H1 (cell line): ENCODE measurements at regions not wholly inside any gene's neighbourhood (a gene's known extent, or its start where the extent isn't known, plus 50 kb on each side); places are given as distances from the start of the nearest gene placed in this dataset.

Experiments used
- ASH2L ChIP-seq: fragments of 200-600, 300-600 bp; sonication (generic); IDR thresholded peaks from one replicate; pipeline ENCODE4 v1.7.1; 2017; ENCODE audit warnings: low read length
- BCL11A ChIP-seq, 2 experiments: IDR thresholded peaks; one replicate each; pipeline ENCODE4 v1.6.1; 2011; ENCODE audit warnings: low read depth in 2 of 2, low read length in 2 of 2, mild to moderate bottlenecking in 2 of 2
- CHD2 ChIP-seq: IDR thresholded peaks from 2 replicates; pipeline ENCODE4 v1.6.1; 2012; ENCODE audit warnings: low read length, improper control_type of control experiment
- CHD7 ChIP-seq: fragments of 300-600 bp; sonication (generic); IDR thresholded peaks from 2 replicates; pipeline ENCODE4 v1.7.1; 2012; ENCODE audit warnings: low read length, moderate library complexity, mild to moderate bottlenecking, inconsistent platforms; ENCODE audit not compliant: insufficient replicate concordance
- JUN ChIP-seq: IDR thresholded peaks from 2 replicates; pipeline ENCODE4 v1.6.1; 2011; ENCODE audit warnings: low read depth, mild to moderate bottlenecking, improper control_type of control experiment, low read length
- KDM1A ChIP-seq: fragments of 200-600, 300-600 bp; sonication (generic); IDR thresholded peaks from 2 replicates; pipeline ENCODE4 v1.7.1; 2016; ENCODE audit warnings: mild to moderate bottlenecking, low read length, borderline replicate concordance
- TF ChIP-seq, protein P1 (sequence below): IDR thresholded peaks from 2 replicates; pipeline ENCODE4 v1.6.1; 2012; ENCODE audit warnings: low read length, inconsistent platforms

GRCh38 chr6:156647140-156647784 is 129.9 kb upstream of the ARID1B start (continued):
- TF ChIP-seq, protein P1, sequence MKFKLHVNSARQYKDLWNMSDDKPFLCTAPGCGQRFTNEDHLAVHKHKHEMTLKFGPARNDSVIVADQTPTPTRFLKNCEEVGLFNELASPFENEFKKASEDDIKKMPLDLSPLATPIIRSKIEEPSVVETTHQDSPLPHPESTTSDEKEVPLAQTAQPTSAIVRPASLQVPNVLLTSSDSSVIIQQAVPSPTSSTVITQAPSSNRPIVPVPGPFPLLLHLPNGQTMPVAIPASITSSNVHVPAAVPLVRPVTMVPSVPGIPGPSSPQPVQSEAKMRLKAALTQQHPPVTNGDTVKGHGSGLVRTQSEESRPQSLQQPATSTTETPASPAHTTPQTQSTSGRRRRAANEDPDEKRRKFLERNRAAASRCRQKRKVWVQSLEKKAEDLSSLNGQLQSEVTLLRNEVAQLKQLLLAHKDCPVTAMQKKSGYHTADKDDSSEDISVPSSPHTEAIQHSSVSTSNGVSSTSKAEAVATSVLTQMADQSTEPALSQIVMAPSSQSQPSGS = no peak
- TF ChIP-seq JUN (no peak), BCL11A (IDR thresholded peaks at IDR 0.05; ENCODE audit: low read depth in 2 of 2, low read length in 2 of 2) (no peak), CHD7 (no peak), CHD2 (no peak), ASH2L (no peak), KDM1A (no peak)
